Trophoblast cell (in vitro differentiated cells and primary cell): ENCODE measurements at regions not wholly inside any gene's neighbourhood (a gene's known extent, or its start where the extent isn't known, plus 50 kb on each side); places are given as distances from the start of the nearest gene placed in this dataset.

ENCODE experiments used
- DNase-seq, 2 donors: peaks; one replicate each; pipeline ENCODE4 v3.0.0-alpha.2; 2016
- H2AFZ ChIP-seq: 2 replicates; pipeline ENCODE4 v1.6.1; 2013; ENCODE audit warnings: low read length, moderate library complexity, mild to moderate bottlenecking; ENCODE audit not compliant: insufficient read depth, poor library complexity
- H2AK5ac ChIP-seq: 2 replicates; pipeline ENCODE4 v1.6.1; 2013; ENCODE audit warnings: mild to moderate bottlenecking, low read length
- H2BK120ac ChIP-seq: 2 replicates; pipeline ENCODE4 v1.6.1; 2013; ENCODE audit warnings: low read length, mild to moderate bottlenecking, moderate library complexity; ENCODE audit not compliant: insufficient read depth, poor library complexity
- H2BK12ac ChIP-seq: 2 replicates; pipeline ENCODE4 v1.6.1; 2013; ENCODE audit warnings: mild to moderate bottlenecking, low read length, moderate library complexity
- H2BK5ac ChIP-seq: 2 replicates; pipeline ENCODE4 v1.6.1; 2013; ENCODE audit warnings: low read length, low read depth, moderate library complexity, mild to moderate bottlenecking; ENCODE audit not compliant: poor library complexity
- H3K14ac ChIP-seq: 2 replicates; pipeline ENCODE4 v1.6.1; 2013; ENCODE audit warnings: mild to moderate bottlenecking, low read length
- H3K18ac ChIP-seq: 2 replicates; pipeline ENCODE4 v1.6.1; 2013; ENCODE audit warnings: mild to moderate bottlenecking, low read length
- H3K23ac ChIP-seq: 2 replicates; pipeline ENCODE4 v1.6.1; 2013; ENCODE audit warnings: low read length
- H3K27ac ChIP-seq: 2 replicates; pipeline ENCODE4 v1.5.1; 2013; ENCODE audit warnings: low read depth, mild to moderate bottlenecking, inconsistent platforms, low read length, moderate library complexity
- H3K27me3 ChIP-seq: 2 replicates; pipeline ENCODE4 v1.6.1; 2013; ENCODE audit warnings: inconsistent platforms, mild to moderate bottlenecking, low read length, moderate library complexity; ENCODE audit not compliant: insufficient read depth
- H3K36me3 ChIP-seq, 2 experiments: 1 replicate in 1 of 2; 2 replicates in 1 of 2; pipeline ENCODE4 v1.6.1; 2013; ENCODE audit warnings: low read length in 2 of 2, mild to moderate bottlenecking in 2 of 2, moderate library complexity in 1 of 2; ENCODE audit not compliant: insufficient read depth in 2 of 2, control insufficient read depth in 1 of 2
- H3K4ac ChIP-seq: 2 replicates; pipeline ENCODE4 v1.6.1; 2013; ENCODE audit warnings: low read depth, mild to moderate bottlenecking, low read length, moderate library complexity
- H3K4me1 ChIP-seq, 2 experiments: 1 replicate in 1 of 2; 2 replicates in 1 of 2; pipeline ENCODE4 v1.6.1; 2013; ENCODE audit warnings: low read length in 2 of 2, mild to moderate bottlenecking in 2 of 2, moderate library complexity in 1 of 2; ENCODE audit not compliant: insufficient read depth in 2 of 2, control insufficient read depth in 1 of 2
- H3K4me2 ChIP-seq: 2 replicates; pipeline ENCODE4 v1.6.1; 2013; ENCODE audit warnings: inconsistent platforms, mild to moderate bottlenecking, low read length, moderate library complexity
- H3K4me3 ChIP-seq: 2 replicates; pipeline ENCODE4 v1.5.1; 2013; ENCODE audit warnings: mild to moderate bottlenecking, low read depth, low read length, inconsistent platforms
- H3K79me1 ChIP-seq: one replicate; pipeline ENCODE4 v1.6.1; 2013; ENCODE audit warnings: low read length
- H3K79me2 ChIP-seq: 2 replicates; pipeline ENCODE4 v1.6.1; 2013; ENCODE audit warnings: low read length, mild to moderate bottlenecking; ENCODE audit not compliant: control insufficient read depth, insufficient read depth, poor library complexity
- H3K9ac ChIP-seq: 2 replicates; pipeline ENCODE4 v1.6.1; 2013; ENCODE audit warnings: mild to moderate bottlenecking, low read length
- H3K9me3 ChIP-seq: 2 replicates; pipeline ENCODE4 v1.6.1; 2013; ENCODE audit warnings: low read depth, mild to moderate bottlenecking, control low read depth, inconsistent platforms, low read length; ENCODE audit not compliant: insufficient read depth
- H4K12ac ChIP-seq: 2 replicates; pipeline ENCODE4 v1.6.1; 2013; ENCODE audit warnings: low read depth, mild to moderate bottlenecking, low read length, moderate library complexity
- H4K8ac ChIP-seq: 2 replicates; pipeline ENCODE4 v1.6.1; 2013; ENCODE audit warnings: low read depth, mild to moderate bottlenecking, low read length, moderate library complexity
- H4K91ac ChIP-seq: one replicate; pipeline ENCODE4 v1.6.1; 2013; ENCODE audit warnings: low read depth, mild to moderate bottlenecking, low read length, moderate library complexity
- WGBS: extraction: QIAGEN DNeasy Blood & Tissue Kit; methylation state at CpG from one replicate; pipeline ENCODE4 v1.1.7; 2013; ENCODE audit warnings: missing lambda C conversion rate; ENCODE audit not compliant: insufficient read length, insufficient coverage; ENCODE audit errors: extremely low coverage; 5-methylcytosine and 5-hydroxymethylcytosine counted together

DNA sequence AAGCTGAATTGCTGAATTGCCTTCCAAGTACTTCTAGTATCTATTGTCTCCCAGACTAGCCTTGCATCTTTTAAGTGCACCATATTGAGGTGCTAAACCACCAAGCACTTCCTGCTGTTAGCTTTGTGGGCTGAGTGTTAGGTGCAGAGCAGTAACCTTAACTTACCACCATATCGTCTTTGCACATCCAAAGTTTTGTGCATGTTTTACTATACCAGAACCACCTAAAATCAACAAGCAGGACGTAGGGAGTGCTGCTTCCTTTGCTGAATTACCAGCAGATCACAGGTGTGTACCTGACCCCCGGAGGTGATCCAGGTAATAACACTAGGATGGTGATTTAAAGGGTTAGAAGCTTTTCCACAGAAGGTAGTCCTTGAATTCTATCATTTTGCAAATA is 359.9 kb upstream of the HNRNPA3 start:
- H2AFZ ChIP-seq = no peak overlapping the region
- no peak overlapping the region for H3K27ac ChIP-seq

DNA sequence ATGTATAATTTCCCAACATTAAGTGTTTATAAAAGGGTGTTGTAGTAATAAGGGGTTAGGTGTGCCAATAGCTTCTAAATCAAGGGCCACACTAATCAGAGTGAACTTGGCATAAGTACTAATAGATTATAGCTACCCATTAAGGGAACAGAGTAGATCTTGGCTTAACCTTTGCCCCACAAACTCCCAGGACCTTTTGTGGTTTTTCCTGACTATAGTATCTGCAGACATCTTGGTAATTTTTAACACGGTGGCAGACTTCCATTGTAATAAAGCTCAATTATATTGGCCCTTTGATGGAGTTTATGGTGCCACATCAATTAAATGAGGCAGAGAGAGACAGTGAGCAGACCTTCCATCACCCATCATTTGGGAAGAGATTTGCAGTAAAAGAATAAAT is 358.5 kb upstream of the HNRNPA3 start:
- Histone ChIP-seq H3K18ac (no peak overlapping the region), H3K27me3 (no peaks in the 10 kb centered on the region), H2AFZ (no peak overlapping the region), H3K4ac (no peak overlapping the region), H3K4me1 (no peaks in the 10 kb centered on the region), H3K14ac (no peak overlapping the region), H3K79me2 (no peaks in the 10 kb centered on the region), H3K4me2 (no peak overlapping the region), H4K91ac (no peak overlapping the region), H3K4me3 (no peak overlapping the region), H2AK5ac (no peak overlapping the region), H4K12ac (no peak overlapping the region), H3K23ac (no peak overlapping the region), H3K36me3 (no peaks in the 10 kb centered on the region), H3K79me1 (no peaks in the 10 kb centered on the region), H3K9ac (no peak overlapping the region), H4K8ac (no peak overlapping the region), H2BK12ac (no peak overlapping the region), H3K27ac (no peak overlapping the region), H2BK5ac (no peak overlapping the region), H3K9me3 (no peaks in the 10 kb centered on the region), H2BK120ac (no peak overlapping the region)
- DNase-seq = no peak
- no CpG with 5 or more reads among the region's 1 CpG for WGBS

More for the DNA sequence above, 359.9 kb upstream of the HNRNPA3 start:
- Histone ChIP-seq H3K23ac (no peak overlapping the region), H2AK5ac (no peak overlapping the region), H4K8ac (no peak overlapping the region), H3K4me2 (no peak overlapping the region), H3K79me2 (no peaks in the 10 kb centered on the region), H3K36me3 (no peaks in the 10 kb centered on the region), H3K4me3 (no peak overlapping the region), H3K27me3 (no peaks in the 10 kb centered on the region), H4K12ac (no peak overlapping the region), H4K91ac (no peak overlapping the region), H2BK5ac (no peak overlapping the region), H3K4me1 (no peaks in the 10 kb centered on the region), H2BK12ac (no peak overlapping the region), H3K14ac (no peak overlapping the region), H3K79me1 (no peaks in the 10 kb centered on the region), H2BK120ac (no peak overlapping the region), H3K18ac (no peak overlapping the region), H3K4ac (no peak overlapping the region), H3K9me3 (no peaks in the 10 kb centered on the region), H3K9ac (no peak overlapping the region)
- WGBS = no CpG with 5 or more reads among the region's 3 CpGs
- DNase-seq = no peak

DNA sequence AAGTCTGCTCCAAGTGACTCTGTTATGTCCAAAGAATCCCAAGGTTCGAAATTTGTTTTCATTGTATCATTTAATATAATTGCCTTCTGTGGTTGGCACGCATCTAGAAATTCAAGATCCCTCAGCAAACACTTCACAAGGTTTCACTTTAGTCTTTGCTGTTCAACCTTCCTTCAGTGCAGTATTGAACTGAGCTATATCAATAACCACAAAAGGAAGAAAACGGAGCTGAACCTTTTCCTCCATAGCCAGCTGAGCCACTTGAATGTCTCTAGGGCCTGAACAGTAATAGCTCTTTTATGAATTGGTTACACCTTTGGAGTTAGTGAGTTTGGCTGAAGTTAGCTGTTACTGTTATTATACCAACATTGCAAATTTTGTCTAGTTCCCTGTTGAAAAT is 357.7 kb upstream of the HNRNPA3 start:
- H3K23ac ChIP-seq = no peak overlapping the region
- H2AK5ac ChIP-seq = no peak overlapping the region
- H3K4me1 ChIP-seq = no peaks in the 10 kb centered on the region
- no peak overlapping the region for H2BK12ac ChIP-seq
- no peak overlapping the region for H3K14ac ChIP-seq
- no peaks in the 10 kb centered on the region for H3K27me3 ChIP-seq
- no peak overlapping the region for H3K4me2 ChIP-seq
- no CpG with 5 or more reads among the region's 3 CpGs for WGBS
- no peaks in the 10 kb centered on the region for H3K36me3 ChIP-seq
- no peak overlapping the region for H2AFZ ChIP-seq
- DNase-seq = no peak
- H4K8ac ChIP-seq = no peak overlapping the region
- no peak overlapping the region for H3K27ac ChIP-seq
- no peaks in the 10 kb centered on the region for H3K9me3 ChIP-seq
- H4K91ac ChIP-seq = no peak overlapping the region
- no peak overlapping the region for H2BK120ac ChIP-seq
- no peak overlapping the region for H3K4me3 ChIP-seq
- H3K9ac ChIP-seq = no peak overlapping the region
- H3K79me2 ChIP-seq = no peaks in the 10 kb centered on the region
- H3K79me1 ChIP-seq = no peaks in the 10 kb centered on the region
- no peak overlapping the region for H2BK5ac ChIP-seq
- no peak overlapping the region for H4K12ac ChIP-seq
- H3K4ac ChIP-seq = no peak overlapping the region
- H3K18ac ChIP-seq = no peak overlapping the region

DNA sequence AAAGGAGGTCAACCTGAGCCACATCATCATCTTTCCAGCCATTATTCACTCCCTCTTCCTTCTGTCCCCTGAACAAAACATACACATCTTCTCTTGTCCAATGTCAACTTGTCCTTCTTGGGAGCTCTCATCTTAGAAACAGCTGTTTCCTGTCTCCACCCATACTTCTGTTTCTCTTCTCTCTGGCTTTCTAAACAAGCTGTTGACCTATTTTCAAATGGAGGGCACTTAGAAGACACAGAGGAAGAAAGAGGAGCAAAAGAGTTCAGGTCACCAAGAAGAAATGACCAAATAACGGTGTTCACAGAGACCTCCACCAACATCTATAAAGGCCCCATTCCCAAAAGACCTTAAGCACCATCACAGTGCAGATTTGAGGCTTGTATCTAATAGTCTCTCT is 355.9 kb upstream of the HNRNPA3 start:
- Histone ChIP-seq H3K4me3 (no peak overlapping the region), H2BK120ac (no peak overlapping the region), H3K9me3 (no peaks in the 10 kb centered on the region), H3K14ac (no peak overlapping the region), H4K91ac (no peak overlapping the region), H2BK12ac (no peak overlapping the region), H4K12ac (no peak overlapping the region), H3K79me2 (no peaks in the 10 kb centered on the region), H3K4me1 (no peaks in the 10 kb centered on the region), H3K9ac (no peak overlapping the region), H3K18ac (no peak overlapping the region), H3K4ac (no peak overlapping the region), H3K4me2 (no peak overlapping the region), H4K8ac (no peak overlapping the region), H3K27ac (no peak overlapping the region), H2AK5ac (no peak overlapping the region), H2BK5ac (no peak overlapping the region), H3K79me1 (no peaks in the 10 kb centered on the region), H3K23ac (no peak overlapping the region), H3K27me3 (peaks cover 2% of the 10 kb centered on the region), H2AFZ (no peak overlapping the region), H3K36me3 (no peaks in the 10 kb centered on the region)
- no peak for DNase-seq
- no CpG with 5 or more reads among the region's 1 CpG for WGBS
